H7 (cell line): ENCODE measurements at regions not wholly inside any gene's neighbourhood (a gene's known extent, or its start where the extent isn't known, plus 50 kb on each side); places are given as distances from the start of the nearest gene placed in this dataset.
A peak's percentile ranks its signal among the peaks of the same experiment; 100 is the strongest.

Source experiments
- DNase-seq: peaks from one replicate; pipeline ENCODE4 v3.0.0; 2012
- H3K27me3 ChIP-seq: 2 replicates; pipeline ENCODE4 v1.6.0; 2011; ENCODE audit warnings: mild to moderate bottlenecking, low read length; ENCODE audit not compliant: control insufficient read depth, insufficient read depth
- H3K36me3 ChIP-seq: replicated peaks from 2 replicates; pipeline ENCODE4 v1.5.1; 2011; ENCODE audit warnings: low read length; ENCODE audit not compliant: control insufficient read depth, insufficient read depth
- H3K4me3 ChIP-seq: 2 replicates; pipeline ENCODE4 v1.5.1; 2011; ENCODE audit warnings: low read depth, mild to moderate bottlenecking, control low read depth, low read length, moderate library complexity; ENCODE audit not compliant: insufficient read depth

- no peak overlapping the region for H3K4me3 ChIP-seq
- DNase-seq = no peak
- no peaks in the 10 kb centered on the region for H3K36me3 ChIP-seq
- H3K27me3 ChIP-seq = no peaks in the 10 kb centered on the region; the same call in 1 of the 2 replicates
These were observed 176.0 kb downstream of the ABHD5 start for GRCh38 chr3:43866529-43867353.

- H3K4me3 ChIP-seq = no peak overlapping the region
- H3K36me3 ChIP-seq = no peaks in the 10 kb centered on the region
- H3K27me3 ChIP-seq = no peaks in the 10 kb centered on the region
- no peak for DNase-seq
These were observed 176.8 kb downstream of the ABHD5 start for GRCh38 chr3:43867436-43868072.

GRCh38 chr3:43869491-43869890 lies 178.8 kb downstream of the ABHD5 start:
- DNase-seq = no peak
- Histone ChIP-seq H3K4me3 (no peak overlapping the region), H3K27me3 (no peaks in the 10 kb centered on the region), H3K36me3 (no peaks in the 10 kb centered on the region)

- no peak for DNase-seq
- Histone ChIP-seq H3K36me3 (no peaks in the 10 kb centered on the region), H3K27me3 (no peaks in the 10 kb centered on the region), H3K4me3 (no peak overlapping the region)
These were observed 179.4 kb downstream of the ABHD5 start for GRCh38 chr3:43870120-43870519.

GRCh38 chr3:43870844-43871626 lies 180.3 kb downstream of the ABHD5 start:
- DNase-seq = no peak
- no peaks in the 10 kb centered on the region for H3K36me3 ChIP-seq
- no peaks in the 10 kb centered on the region for H3K27me3 ChIP-seq
- H3K4me3 ChIP-seq = no peak overlapping the region

- no peak for DNase-seq
- Histone ChIP-seq H3K36me3 (no peaks in the 10 kb centered on the region), H3K27me3 (no peaks in the 10 kb centered on the region), H3K4me3 (no peak overlapping the region)
These were observed 181.0 kb downstream of the ABHD5 start for GRCh38 chr3:43871627-43872245.

- Histone ChIP-seq H3K4me3 (no peak overlapping the region), H3K27me3 (no peaks in the 10 kb centered on the region), H3K36me3 (no peaks in the 10 kb centered on the region)
- no peak for DNase-seq
These were observed 181.6 kb downstream of the ABHD5 start for GRCh38 chr3:43872301-43872700.

GRCh38 chr3:43872901-43873300 lies 182.2 kb downstream of the ABHD5 start:
- Histone ChIP-seq H3K36me3 (no peaks in the 10 kb centered on the region), H3K27me3 (no peaks in the 10 kb centered on the region), H3K4me3 (no peak overlapping the region)
- no peak for DNase-seq

- Histone ChIP-seq H3K36me3 (no peaks in the 10 kb centered on the region), H3K4me3 (no peak overlapping the region), H3K27me3 (no peaks in the 10 kb centered on the region)
- DNase-seq = no peak
These were observed 183.0 kb downstream of the ABHD5 start for GRCh38 chr3:43873723-43874122.

- Histone ChIP-seq H3K36me3 (no peaks in the 10 kb centered on the region), H3K27me3 (no peaks in the 10 kb centered on the region), H3K4me3 (no peak overlapping the region)
- DNase-seq = no peak
These were observed 183.6 kb downstream of the ABHD5 start for GRCh38 chr3:43874290-43874689.

- H3K36me3 ChIP-seq = no peaks in the 10 kb centered on the region
- H3K4me3 ChIP-seq = no peak overlapping the region
- no peaks in the 10 kb centered on the region for H3K27me3 ChIP-seq
- DNase-seq = no peak
These were observed 184.0 kb downstream of the ABHD5 start for GRCh38 chr3:43874731-43875130.

GRCh38 chr3:43876648-43877047 lies 185.9 kb downstream of the ABHD5 start:
- no peak for DNase-seq
- no peaks in the 10 kb centered on the region for H3K36me3 ChIP-seq
- H3K4me3 ChIP-seq = no peak overlapping the region
- H3K27me3 ChIP-seq = no peaks in the 10 kb centered on the region

GRCh38 chr3:43879166-43879565 lies 188.4 kb downstream of the ABHD5 start:
- peak; percentile 83 for DNase-seq
- H3K27me3 ChIP-seq = no peaks in the 10 kb centered on the region
- H3K4me3 ChIP-seq = no peak overlapping the region
- H3K36me3 ChIP-seq = no peaks in the 10 kb centered on the region

- Histone ChIP-seq H3K27me3 (no peaks in the 10 kb centered on the region), H3K36me3 (no peaks in the 10 kb centered on the region), H3K4me3 (no peak overlapping the region)
- no peak for DNase-seq
These were observed 192.4 kb downstream of the ABHD5 start for GRCh38 chr3:43882976-43883680.
